Natural killer cell treated with Interleukin-12 subunit alpha and Interleukin-12 subunit beta and Interleukin-15 and Interleukin-18, amount 100 ng/mL, for 72 hours (primary cell): ENCODE measurements at regions not wholly inside any gene's neighbourhood (a gene's known extent, or its start where the extent isn't known, plus 50 kb on each side); places are given as distances from the start of the nearest gene placed in this dataset.
A peak's percentile ranks its signal among the peaks of the same experiment; 100 is the strongest.
"Not testable (repeated sequence)": the region's sequence is repeated elsewhere in the genome, so short reads cannot be mapped to it uniquely, and the experiment has no call there.

Experiments used
- ATAC-seq, 2 donors: fragments of 150-1000 bp; cut with Tn5 transposase in 1 of 2; sonication (Bioruptor Pico), chemical (Tn5 transposase) in 1 of 2; 2 replicates each; pipeline ENCODE4 v1.10.0; 2021
- DNase-seq: peaks from one replicate; pipeline ENCODE4 v3.0.0; 2022; ENCODE audit warnings: low spot score
- H3K27ac Mint-ChIP-seq, 2 donors: 1 replicate in 1 of 2; 2 replicates in 1 of 2; pipeline ENCODE4 v1.8.0; 2022; ENCODE audit warnings: mixed read lengths in 2 of 2, mild to moderate bottlenecking in 1 of 2, moderate library complexity in 1 of 2
- H3K27me3 Mint-ChIP-seq, 2 donors: 1 replicate in 1 of 2; 2 replicates in 1 of 2; pipeline ENCODE4 v1.8.0; 2022; ENCODE audit warnings: mixed read lengths in 2 of 2
- H3K36me3 Mint-ChIP-seq: one replicate; pipeline ENCODE4 v1.8.0; 2022; ENCODE audit warnings: mixed read lengths
- H3K4me1 Mint-ChIP-seq, 2 donors: 1 replicate in 1 of 2; 2 replicates in 1 of 2; pipeline ENCODE4 v1.8.0; 2022; ENCODE audit warnings: low read depth in 2 of 2, mixed read lengths in 2 of 2, mild to moderate bottlenecking in 1 of 2
- H3K4me3 Mint-ChIP-seq: one replicate; pipeline ENCODE4 v1.8.0; 2022; ENCODE audit warnings: mixed read lengths
- H3K9me3 Mint-ChIP-seq: 2 replicates; pipeline ENCODE4 v1.8.0; 2022; ENCODE audit warnings: mixed read lengths

DNA sequence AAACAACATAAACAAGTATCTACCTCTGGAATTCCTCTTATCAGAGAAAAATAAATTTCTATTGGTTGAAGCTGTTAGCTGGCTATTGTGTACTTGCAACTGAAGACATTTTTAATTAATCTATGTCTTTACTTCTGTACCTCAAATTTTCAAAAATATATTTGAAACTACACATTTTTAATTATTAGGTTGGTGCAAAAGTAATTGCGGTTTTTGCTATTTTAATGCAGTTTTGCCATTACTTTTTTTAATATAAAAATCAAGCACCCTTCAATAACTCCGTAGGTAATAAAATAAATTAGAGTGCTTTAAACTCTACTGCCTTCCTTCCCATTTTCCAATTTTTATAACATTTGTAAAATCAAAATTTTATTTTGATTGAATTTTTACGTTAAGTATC lies 262.1 kb upstream of the DUSP10 start:
- no peaks in the 10 kb centered on the region for H3K9me3 Mint-ChIP-seq
- H3K4me1 Mint-ChIP-seq: peaks cover 0 to 8% of the 10 kb centered on the region in 2 donors
- ATAC-seq (no peak), DNase-seq (no peak)
- no peaks in the 10 kb centered on the region for H3K36me3 Mint-ChIP-seq
- H3K4me3 Mint-ChIP-seq: no peak overlapping the region
- no peak overlapping the region for H3K27ac Mint-ChIP-seq
- H3K27me3 Mint-ChIP-seq: no peaks in the 10 kb centered on the region

DNA sequence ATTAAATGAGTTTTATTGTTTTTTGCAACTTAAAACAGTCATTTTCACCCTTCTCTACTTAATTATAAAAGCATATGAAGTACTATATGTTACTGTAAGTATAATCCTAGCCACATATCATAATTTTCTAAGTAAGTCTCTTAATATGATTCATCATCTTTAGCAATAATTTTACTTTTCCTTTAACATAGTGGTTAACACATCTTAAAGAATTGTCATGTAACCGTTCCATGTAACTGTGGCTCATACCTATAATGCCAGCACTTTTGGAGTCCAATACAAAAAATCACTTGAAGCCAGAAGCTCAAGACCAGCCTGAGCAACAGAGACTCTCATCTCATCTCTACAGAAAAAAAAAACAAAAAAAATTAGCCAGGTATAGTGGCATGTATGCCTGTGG lies 260.6 kb upstream of the DUSP10 start:
- ATAC-seq (peak; percentile 50 to 68), DNase-seq (no peak)
- Mint-ChIP-seq H3K4me1 (peaks cover 3 to 5% of the 10 kb centered on the region in 2 donors), H3K9me3 (no peaks in the 10 kb centered on the region), H3K27ac (no peak overlapping the region), H3K4me3 (no peak overlapping the region), H3K36me3 (no peaks in the 10 kb centered on the region), H3K27me3 (no peaks in the 10 kb centered on the region)

DNA sequence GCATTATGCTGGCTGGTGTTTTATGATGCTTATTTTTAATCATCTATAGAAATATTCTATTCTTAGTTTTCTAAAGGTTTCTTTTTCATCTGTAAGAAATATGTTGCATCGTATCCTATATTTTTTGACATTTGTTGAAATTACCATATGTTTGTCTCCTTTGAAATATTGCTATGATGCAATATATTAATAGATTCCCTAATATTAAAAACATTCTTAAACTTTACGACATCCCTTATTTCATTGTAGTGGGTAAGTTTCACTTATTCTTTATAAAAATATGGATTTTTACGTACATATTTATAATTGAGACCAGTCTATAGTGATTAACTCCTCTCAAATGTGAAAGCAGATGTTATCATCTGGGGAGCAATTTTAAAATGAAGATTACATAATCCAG lies 258.2 kb upstream of the DUSP10 start:
- H3K36me3 Mint-ChIP-seq: no peaks in the 10 kb centered on the region
- DNase-seq (no peak), ATAC-seq (no peak)
- H3K4me3 Mint-ChIP-seq: no peak overlapping the region
- no peak overlapping the region for H3K27ac Mint-ChIP-seq
- H3K4me1 Mint-ChIP-seq: peaks cover 4 to 6% of the 10 kb centered on the region in 2 donors
- no peaks in the 10 kb centered on the region for H3K27me3 Mint-ChIP-seq
- peaks cover 2% of the 10 kb centered on the region for H3K9me3 Mint-ChIP-seq

DNA sequence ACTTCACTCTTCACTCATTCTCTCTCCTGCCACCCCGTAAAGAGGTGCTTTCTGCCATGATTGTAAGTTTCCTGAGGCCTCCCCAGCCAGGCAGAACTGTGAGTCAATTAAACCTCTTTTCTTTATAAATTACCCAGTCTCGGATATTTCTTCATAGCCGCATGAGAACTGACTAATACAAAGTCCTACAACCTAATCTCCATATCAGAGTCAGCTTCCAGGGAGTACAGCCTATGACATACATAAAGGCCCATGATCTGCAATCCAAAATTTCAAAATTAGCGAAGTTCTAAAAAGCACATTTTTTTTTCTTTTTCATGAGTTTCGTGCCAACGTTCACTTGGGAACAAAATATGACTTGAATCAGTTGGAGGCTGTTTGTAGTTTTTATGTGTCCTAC lies 256.9 kb upstream of the DUSP10 start:
- no peak for DNase-seq
- peaks cover 16 to 20% of the 10 kb centered on the region in 2 donors for H3K4me1 Mint-ChIP-seq

DNA sequence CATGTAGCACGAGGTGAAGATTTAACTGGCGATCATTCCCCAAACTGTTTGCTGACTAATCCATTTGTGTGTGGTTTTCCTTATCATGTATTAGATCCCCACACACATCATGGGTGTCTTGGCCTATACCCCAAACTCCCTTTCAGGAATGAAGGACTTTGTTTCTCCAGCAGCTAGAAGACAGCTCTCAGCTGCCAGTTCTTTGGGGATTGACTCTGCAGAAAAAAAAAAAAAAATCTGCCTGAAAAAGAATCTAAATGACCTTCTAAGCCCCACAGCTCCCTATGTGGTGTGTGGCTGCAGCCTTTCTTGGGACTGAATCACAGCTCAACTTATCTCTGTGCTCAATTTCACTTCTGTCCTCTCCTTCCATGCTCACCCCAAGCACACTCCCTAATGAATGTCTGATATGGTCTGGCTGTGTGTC lies 256.3 kb upstream of the DUSP10 start:
- H3K27me3 Mint-ChIP-seq: no peaks in the 10 kb centered on the region
- H3K4me1 Mint-ChIP-seq: peaks cover 21 to 25% of the 10 kb centered on the region in 2 donors
- H3K9me3 Mint-ChIP-seq: peaks cover 4% of the 10 kb centered on the region
- no peaks in the 10 kb centered on the region for H3K36me3 Mint-ChIP-seq
- no peak overlapping the region for H3K4me3 Mint-ChIP-seq
- DNase-seq: no peak
- ATAC-seq: no peak
- H3K27ac Mint-ChIP-seq: no peak overlapping the region

More for the DNA sequence above, 256.9 kb upstream of the DUSP10 start:
- ATAC-seq: no peak
- H3K27me3 Mint-ChIP-seq: no peaks in the 10 kb centered on the region
- H3K4me3 Mint-ChIP-seq: no peak overlapping the region
- no peaks in the 10 kb centered on the region for H3K36me3 Mint-ChIP-seq
- no peak overlapping the region for H3K27ac Mint-ChIP-seq
- peaks cover 4% of the 10 kb centered on the region for H3K9me3 Mint-ChIP-seq

DNA sequence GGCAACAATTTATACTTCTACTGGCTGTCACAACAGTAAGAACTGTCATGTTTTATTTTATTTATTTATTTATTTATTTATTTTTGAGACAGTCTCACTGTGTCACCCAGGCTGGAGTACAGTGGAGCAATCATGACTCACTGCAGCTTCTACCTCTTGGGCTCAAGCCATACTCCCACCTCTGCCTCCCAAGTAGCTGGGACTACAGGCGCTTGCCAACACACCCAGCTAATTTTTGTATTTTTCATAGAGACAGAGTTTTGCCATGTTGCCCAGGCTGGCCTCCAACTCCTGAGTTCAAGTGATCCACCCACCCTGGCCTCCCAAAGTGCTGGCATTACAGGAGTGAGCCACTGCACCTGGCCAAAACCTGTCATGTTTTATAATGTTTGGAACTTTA lies 255.1 kb upstream of the DUSP10 start:
- H3K27me3 Mint-ChIP-seq: not testable (repeated sequence)

DNA sequence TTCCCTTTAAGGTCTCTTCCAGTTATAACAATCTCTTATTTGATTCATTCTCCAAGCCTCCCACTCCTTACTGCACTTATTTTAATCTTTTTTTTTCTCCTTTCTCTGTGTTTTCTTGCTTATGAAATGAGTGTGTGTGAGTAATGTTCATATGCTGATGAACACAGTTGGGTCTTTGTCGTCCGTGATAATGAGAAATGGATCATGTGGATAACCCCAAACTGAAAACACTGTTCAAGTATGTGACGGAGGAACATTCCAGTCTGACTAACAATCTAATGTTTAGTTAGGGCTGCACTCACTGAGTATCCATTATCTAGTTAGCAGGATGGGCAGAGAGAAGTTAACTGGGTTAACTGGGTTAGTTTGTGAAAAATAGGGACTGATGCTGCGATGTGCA lies 253.1 kb upstream of the DUSP10 start:
- ATAC-seq: peak in 1 of 2 donors; percentile 33
- Mint-ChIP-seq H3K4me3 (peak overlapping the region; percentile 30), H3K9me3 (peaks cover 10% of the 10 kb centered on the region), H3K36me3 (peaks cover 6% of the 10 kb centered on the region), H3K4me1 (peaks cover 33 to 45% of the 10 kb centered on the region in 2 donors), H3K27ac (peak overlapping the region; percentile 56 to 68), H3K27me3 (no peaks in the 10 kb centered on the region)
- DNase-seq: no peak

More for the DNA sequence above, 255.1 kb upstream of the DUSP10 start:
- H3K4me3 Mint-ChIP-seq, H3K27ac Mint-ChIP-seq, ATAC-seq, DNase-seq, H3K9me3 Mint-ChIP-seq, H3K36me3 Mint-ChIP-seq: not testable (repeated sequence)
- peaks cover 30 to 32% of the 10 kb centered on the region in 2 donors for H3K4me1 Mint-ChIP-seq

DNA sequence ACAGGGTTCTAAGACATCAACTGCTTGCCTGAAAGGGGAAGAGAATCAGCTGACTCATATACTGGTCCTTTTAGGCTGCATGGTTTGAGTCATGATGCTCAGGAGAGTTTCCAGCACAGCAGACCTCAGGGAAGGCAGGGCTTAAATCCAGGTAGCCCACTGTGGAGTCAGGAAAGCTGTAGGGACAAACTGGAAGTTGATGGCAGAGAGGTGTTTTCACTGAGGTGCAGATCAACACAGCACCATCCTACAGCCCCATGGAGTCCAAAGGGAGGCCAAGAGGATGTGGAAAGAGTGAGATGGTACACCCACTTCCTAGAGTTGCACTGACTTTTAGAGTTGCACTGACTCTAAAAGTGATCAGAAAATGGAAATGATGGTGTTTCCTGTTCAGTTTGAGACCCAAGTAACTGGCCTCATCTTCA lies 252.4 kb upstream of the DUSP10 start:
- peak overlapping the region; percentile 56 to 68 for H3K27ac Mint-ChIP-seq
- peaks cover 33 to 45% of the 10 kb centered on the region in 2 donors for H3K4me1 Mint-ChIP-seq
- peak; percentile 65 to 78 for ATAC-seq
- H3K9me3 Mint-ChIP-seq: peaks cover 10% of the 10 kb centered on the region
- DNase-seq: no peak
- peak overlapping the region; percentile 30 for H3K4me3 Mint-ChIP-seq
- H3K36me3 Mint-ChIP-seq: peaks cover 6% of the 10 kb centered on the region
- H3K27me3 Mint-ChIP-seq: no peaks in the 10 kb centered on the region

DNA sequence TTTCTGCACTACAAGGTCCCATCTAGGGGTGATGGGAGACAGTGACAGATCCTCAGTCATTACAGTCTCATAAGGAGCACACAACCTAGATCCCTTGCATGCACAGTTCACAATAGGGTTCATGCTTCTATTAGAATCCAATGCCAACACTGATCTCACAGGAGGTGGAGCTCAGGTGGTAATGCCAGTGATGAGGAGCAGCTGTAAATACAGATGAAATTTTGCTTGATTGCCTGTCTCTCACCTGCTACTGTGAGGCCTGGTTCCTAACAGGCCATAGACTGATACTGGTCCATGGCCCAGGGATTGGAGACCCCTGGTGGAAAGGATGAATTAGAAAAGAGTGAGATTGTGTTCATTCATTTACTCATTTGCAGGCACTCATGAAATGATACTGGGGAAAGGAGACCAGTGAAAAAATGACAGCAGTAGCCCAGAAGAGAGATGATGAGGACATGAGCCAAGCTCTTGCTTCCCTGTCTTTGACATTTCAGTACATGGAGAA lies 251.6 kb upstream of the DUSP10 start:
- DNase-seq (no peak), ATAC-seq (no peak)
- peak overlapping the region; percentile 54 for H3K4me3 Mint-ChIP-seq

DNA sequence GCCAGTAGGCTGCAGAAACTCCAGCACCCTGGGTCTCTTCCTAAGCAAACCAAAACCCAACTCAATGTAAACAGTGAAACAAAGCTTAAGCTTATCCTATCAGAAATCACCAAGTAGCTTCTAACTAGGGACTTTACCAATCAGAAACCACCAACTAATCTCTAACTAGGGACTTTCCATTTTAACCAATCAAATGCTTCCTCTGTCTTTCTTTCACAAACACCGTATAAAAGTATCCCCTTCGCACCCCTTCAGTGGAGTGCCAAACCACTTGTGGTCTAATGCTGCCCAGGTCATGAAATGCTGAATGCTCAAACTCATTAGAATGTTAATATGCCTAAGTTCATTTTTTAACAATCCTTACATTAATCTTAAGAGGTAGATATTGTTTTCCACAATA lies 250.5 kb upstream of the DUSP10 start:
- H3K36me3 Mint-ChIP-seq: peaks cover 6% of the 10 kb centered on the region
- H3K27me3 Mint-ChIP-seq: no peaks in the 10 kb centered on the region
- DNase-seq (peak; percentile 70), ATAC-seq (peak; percentile 69 to 88)
- peak overlapping the region; percentile 57 for H3K4me3 Mint-ChIP-seq
- H3K27ac Mint-ChIP-seq: peak overlapping the region; percentile 46 to 61
- H3K9me3 Mint-ChIP-seq: peaks cover 10% of the 10 kb centered on the region
- H3K4me1 Mint-ChIP-seq: peaks cover 33 to 42% of the 10 kb centered on the region in 2 donors

More for the DNA sequence above, 251.6 kb upstream of the DUSP10 start:
- peaks cover 10% of the 10 kb centered on the region for H3K9me3 Mint-ChIP-seq
- H3K27me3 Mint-ChIP-seq: no peaks in the 10 kb centered on the region
- H3K27ac Mint-ChIP-seq: peak overlapping the region; percentile 56 to 68
- peaks cover 6% of the 10 kb centered on the region for H3K36me3 Mint-ChIP-seq
- H3K4me1 Mint-ChIP-seq: peaks cover 33 to 44% of the 10 kb centered on the region in 2 donors

DNA sequence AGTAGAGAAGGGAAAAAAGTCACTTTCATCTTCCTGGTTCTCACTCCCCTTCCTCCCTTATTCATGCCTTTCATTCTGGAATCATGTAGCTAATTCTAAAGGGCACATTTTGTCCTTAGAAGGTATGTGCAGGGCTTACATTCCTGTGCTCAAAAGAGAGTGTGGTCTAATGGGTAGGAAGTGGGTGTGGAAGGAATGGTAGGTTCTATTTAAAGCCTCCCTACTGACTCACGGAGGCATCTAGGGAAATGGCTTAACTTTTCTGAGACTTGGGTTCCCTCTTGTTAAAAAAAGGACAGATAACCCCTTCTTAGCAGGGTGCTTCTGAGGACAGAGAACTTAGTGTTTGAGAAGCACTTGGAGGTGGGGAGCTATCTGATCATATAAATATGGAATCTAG lies 249.3 kb upstream of the DUSP10 start:
- Mint-ChIP-seq H3K27me3 (peaks cover 2 to 5% of the 10 kb centered on the region in 2 donors), H3K36me3 (peaks cover 6% of the 10 kb centered on the region), H3K9me3 (peaks cover 10% of the 10 kb centered on the region), H3K27ac (peak overlapping the region in 1 of 2 donors; percentile 46), H3K4me1 (peaks cover 33 to 42% of the 10 kb centered on the region in 2 donors), H3K4me3 (no peak overlapping the region)
- no peak for DNase-seq
- no peak for ATAC-seq

DNA sequence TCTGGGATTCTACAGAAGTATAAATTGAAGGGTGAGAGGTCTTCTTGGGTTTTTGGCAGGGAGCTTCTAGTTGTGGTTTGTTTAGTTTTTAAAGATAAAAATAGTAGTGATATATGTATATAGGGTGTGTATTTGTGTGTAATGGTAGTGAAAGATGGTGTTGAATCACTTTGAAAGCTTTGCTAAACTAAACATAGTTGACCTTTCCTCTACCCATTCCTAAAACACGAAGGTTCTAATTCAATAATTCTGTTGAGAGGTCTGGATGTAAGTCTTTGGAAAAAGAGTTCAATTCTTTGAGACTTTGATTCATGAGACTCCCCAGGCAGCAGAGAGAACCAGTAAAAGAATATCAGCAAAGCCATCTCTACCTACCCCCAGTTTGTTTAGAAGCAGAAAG lies 247.9 kb upstream of the DUSP10 start:
- DNase-seq (no peak), ATAC-seq (no peak)
- Mint-ChIP-seq H3K4me1 (peaks cover 27 to 37% of the 10 kb centered on the region in 2 donors), H3K4me3 (no peak overlapping the region), H3K36me3 (peaks cover 6% of the 10 kb centered on the region), H3K9me3 (peaks cover 5% of the 10 kb centered on the region), H3K27ac (no peak overlapping the region), H3K27me3 (peaks cover 2 to 5% of the 10 kb centered on the region in 2 donors)

DNA sequence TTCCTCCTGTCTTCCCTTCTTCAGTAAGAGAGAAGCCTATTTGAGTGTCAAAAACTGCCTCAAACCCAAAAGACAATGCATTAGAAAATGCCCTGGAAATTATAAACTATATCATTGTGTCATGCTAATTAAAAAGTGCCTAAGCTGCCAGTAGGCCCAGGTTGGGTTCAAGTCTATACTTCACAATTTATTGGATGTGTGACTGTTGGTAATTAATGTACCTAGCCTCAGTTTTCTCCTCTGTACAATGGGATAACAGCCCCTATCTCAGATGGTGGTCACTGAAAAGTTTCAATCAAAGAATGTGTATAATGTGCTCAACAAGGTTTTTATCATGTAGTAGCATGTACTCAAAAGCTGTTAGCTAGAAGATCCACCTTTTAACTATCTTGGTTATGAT lies 246.9 kb upstream of the DUSP10 start:
- H3K36me3 Mint-ChIP-seq: peaks cover 6% of the 10 kb centered on the region
- DNase-seq (no peak), ATAC-seq (no peak)
- H3K27ac Mint-ChIP-seq: no peak overlapping the region
- peaks cover 18 to 29% of the 10 kb centered on the region in 2 donors for H3K4me1 Mint-ChIP-seq
- H3K9me3 Mint-ChIP-seq: peaks cover 5% of the 10 kb centered on the region
- H3K4me3 Mint-ChIP-seq: no peak overlapping the region
- H3K27me3 Mint-ChIP-seq: peaks cover 2 to 6% of the 10 kb centered on the region in 2 donors

DNA sequence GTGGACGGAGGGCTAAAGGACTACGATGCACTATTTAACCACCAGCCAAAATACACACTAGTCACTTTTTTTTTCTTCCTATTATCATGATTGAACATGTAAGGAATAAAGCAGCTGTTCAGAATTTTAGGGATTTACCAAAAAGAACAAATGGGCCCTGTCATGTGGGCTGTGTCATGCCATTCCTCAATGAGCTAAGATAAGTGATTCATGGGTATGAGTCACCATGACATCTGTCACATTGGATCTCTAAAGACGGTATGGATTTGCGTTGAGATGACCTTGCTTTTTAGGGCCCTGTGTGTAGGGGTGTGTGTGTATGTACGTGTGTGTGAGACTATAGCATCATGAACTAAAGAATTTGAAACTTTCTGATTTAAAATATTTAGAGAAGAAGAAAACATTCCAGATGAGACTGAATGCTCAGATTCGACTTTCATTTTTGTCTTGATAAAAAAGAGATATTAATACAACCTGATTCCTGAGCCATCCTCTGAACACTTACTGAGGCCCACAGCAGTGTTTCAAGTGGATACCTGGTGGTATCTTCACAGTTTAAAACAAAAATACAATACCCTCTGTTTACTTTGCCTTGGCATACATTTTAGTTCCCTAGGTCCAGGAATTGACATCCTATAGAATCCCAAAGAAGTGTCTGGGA lies 246.1 kb upstream of the DUSP10 start:
- peaks cover 13 to 23% of the 10 kb centered on the region in 2 donors for H3K4me1 Mint-ChIP-seq
- DNase-seq (no peak), ATAC-seq (no peak)
- H3K27ac Mint-ChIP-seq: peak overlapping the region in 1 of 2 donors; percentile 4
- peaks cover 8 to 15% of the 10 kb centered on the region in 2 donors for H3K27me3 Mint-ChIP-seq
- no peak overlapping the region for H3K4me3 Mint-ChIP-seq
- H3K9me3 Mint-ChIP-seq: peaks cover 5% of the 10 kb centered on the region
- peaks cover 5% of the 10 kb centered on the region for H3K36me3 Mint-ChIP-seq
